ENCODE measurements at regions not wholly inside any gene's neighbourhood (a gene's known extent, or its start where the extent isn't known, plus 50 kb on each side); places are given as distances from the start of the nearest gene placed in this dataset.

- TF ChIP-seq CTCF (IDR thresholded peaks at IDR 0.05; ENCODE audit: insufficient read depth, low read length) (no peak), POLR2AphosphoS5 (IDR thresholded peaks at IDR 0.05; ENCODE audit: low read depth) (no peak)
These were observed 448.6 kb upstream of the CDH4 start for GRCh38 chr20:60803335-60804055.

Data from HL-60 (cell line).